GM12875 (cell line): ENCODE measurements at regions not wholly inside any gene's neighbourhood (a gene's known extent, or its start where the extent isn't known, plus 50 kb on each side); places are given as distances from the start of the nearest gene placed in this dataset.

ENCODE experiments used
- H3K4me3 ChIP-seq: one replicate; pipeline ENCODE4 v1.5.1; 2011; ENCODE audit warnings: low read depth, low read length, control low read depth
- TF ChIP-seq, protein P1 (sequence below): IDR thresholded peaks from 2 replicates; pipeline ENCODE4 v1.5.1; 2011; ENCODE audit warnings: low read depth, mild to moderate bottlenecking, control low read depth, inconsistent platforms, low read length, moderate library complexity, borderline replicate concordance; ENCODE audit not compliant: insufficient read depth

GRCh38 chr6:50655848-50656453, 57.4 kb upstream of the TFAP2D start:
- TF ChIP-seq, protein P1, sequence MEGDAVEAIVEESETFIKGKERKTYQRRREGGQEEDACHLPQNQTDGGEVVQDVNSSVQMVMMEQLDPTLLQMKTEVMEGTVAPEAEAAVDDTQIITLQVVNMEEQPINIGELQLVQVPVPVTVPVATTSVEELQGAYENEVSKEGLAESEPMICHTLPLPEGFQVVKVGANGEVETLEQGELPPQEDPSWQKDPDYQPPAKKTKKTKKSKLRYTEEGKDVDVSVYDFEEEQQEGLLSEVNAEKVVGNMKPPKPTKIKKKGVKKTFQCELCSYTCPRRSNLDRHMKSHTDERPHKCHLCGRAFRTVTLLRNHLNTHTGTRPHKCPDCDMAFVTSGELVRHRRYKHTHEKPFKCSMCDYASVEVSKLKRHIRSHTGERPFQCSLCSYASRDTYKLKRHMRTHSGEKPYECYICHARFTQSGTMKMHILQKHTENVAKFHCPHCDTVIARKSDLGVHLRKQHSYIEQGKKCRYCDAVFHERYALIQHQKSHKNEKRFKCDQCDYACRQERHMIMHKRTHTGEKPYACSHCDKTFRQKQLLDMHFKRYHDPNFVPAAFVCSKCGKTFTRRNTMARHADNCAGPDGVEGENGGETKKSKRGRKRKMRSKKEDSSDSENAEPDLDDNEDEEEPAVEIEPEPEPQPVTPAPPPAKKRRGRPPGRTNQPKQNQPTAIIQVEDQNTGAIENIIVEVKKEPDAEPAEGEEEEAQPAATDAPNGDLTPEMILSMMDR, result peak; percentile 51; the same call in 1 of the 2 replicates
- no peak overlapping the region for H3K4me3 ChIP-seq

- TF ChIP-seq, protein P1, result no peak
These were observed 55.8 kb upstream of the TFAP2D start for GRCh38 chr6:50657513-50657912.

GRCh38 chr6:50658561-50658960, 54.8 kb upstream of the TFAP2D start:
- H3K4me3 ChIP-seq, result no peak overlapping the region
- TF ChIP-seq, protein P1, result no peak

More at GRCh38 chr6:50657513-50657912, 55.8 kb upstream of the TFAP2D start:
- H3K4me3 ChIP-seq, result no peak overlapping the region

GRCh38 chr6:50661636-50662035, 51.7 kb upstream of the TFAP2D start:
- TF ChIP-seq, protein P1, result no peak
- no peak overlapping the region for H3K4me3 ChIP-seq
